ENCODE measurements at regions not wholly inside any gene's neighbourhood (a gene's known extent, or its start where the extent isn't known, plus 50 kb on each side); places are given as distances from the start of the nearest gene placed in this dataset.
A peak's percentile ranks its signal among the peaks of the same experiment; 100 is the strongest.

GRCh38 chr1:117289316-117289870, 77.9 kb upstream of the MAN1A2 start:
- H3K4me3 ChIP-seq (ENCODE audit: control insufficient read depth, low read depth, low read length) = no peak overlapping the region
- no peak for DNase-seq (ENCODE audit: low read depth)
- TF ChIP-seq CTCF (IDR thresholded peaks at IDR 0.05; ENCODE audit: control insufficient read depth, insufficient read depth, low read depth, low read length, missing control alignments) = no peak

GRCh38 chr1:117286562-117286961, 75.8 kb upstream of the VTCN1 start:
- DNase-seq (ENCODE audit: low read depth) = no peak
- no peak for TF ChIP-seq CTCF (IDR thresholded peaks at IDR 0.05; ENCODE audit: control insufficient read depth, insufficient read depth, low read depth, low read length, missing control alignments)
- no peak overlapping the region for H3K4me3 ChIP-seq (ENCODE audit: control insufficient read depth, low read depth, low read length)

GRCh38 chr1:117286145-117286544, 75.4 kb upstream of the VTCN1 start:
- TF ChIP-seq CTCF (IDR thresholded peaks at IDR 0.05; ENCODE audit: control insufficient read depth, insufficient read depth, low read depth, low read length, missing control alignments) = no peak
- H3K4me3 ChIP-seq (ENCODE audit: control insufficient read depth, low read depth, low read length) = no peak overlapping the region
- no peak for DNase-seq (ENCODE audit: low read depth)

GRCh38 chr1:117284399-117285215, 73.9 kb upstream of the VTCN1 start:
- H3K4me3 ChIP-seq (ENCODE audit: control insufficient read depth, low read depth, low read length) = no peak overlapping the region
- peak; percentile 53 for DNase-seq (ENCODE audit: low read depth)
- TF ChIP-seq CTCF (IDR thresholded peaks at IDR 0.05; ENCODE audit: control insufficient read depth, insufficient read depth, low read depth, low read length, missing control alignments) = peak; percentile 68

GRCh38 chr1:117278531-117278930, 67.8 kb upstream of the VTCN1 start:
- TF ChIP-seq CTCF (IDR thresholded peaks at IDR 0.05; ENCODE audit: control insufficient read depth, insufficient read depth, low read depth, low read length, missing control alignments) = no peak
- DNase-seq (ENCODE audit: low read depth) = no peak
- no peak overlapping the region for H3K4me3 ChIP-seq (ENCODE audit: control insufficient read depth, low read depth, low read length)

GRCh38 chr1:117275055-117275454, 64.3 kb upstream of the VTCN1 start:
- no peak for TF ChIP-seq CTCF (IDR thresholded peaks at IDR 0.05; ENCODE audit: control insufficient read depth, insufficient read depth, low read depth, low read length, missing control alignments)
- H3K4me3 ChIP-seq (ENCODE audit: control insufficient read depth, low read depth, low read length) = no peak overlapping the region
- DNase-seq (ENCODE audit: low read depth) = peak; percentile 8

All from AG09309 (cell line).